Ovary (tissue), 7 donors: ENCODE measurements at regions not wholly inside any gene's neighbourhood (a gene's known extent, or its start where the extent isn't known, plus 50 kb on each side); places are given as distances from the start of the nearest gene placed in this dataset.

Source experiments
- DNase-seq, 5 donors: peaks; one replicate each; pipeline ENCODE4 v3.0.0-alpha.2; 2019 to 2020
- H3K27ac ChIP-seq, 2 donors: fragments of 200-600 bp; one replicate each; pipeline versions ENCODE4 v1.5.1 to v1.8.0; 2019 to 2022
- H3K27me3 ChIP-seq: fragments of 200-600 bp; one replicate; pipeline ENCODE4 v1.8.0; 2022
- H3K36me3 ChIP-seq: fragments of 200-600 bp; sonication (generic); one replicate; pipeline ENCODE4 v1.5.1; 2019
- H3K4me1 ChIP-seq: one replicate; pipeline ENCODE4 v1.8.1; 2013; ENCODE audit warnings: mild to moderate bottlenecking, moderate library complexity; ENCODE audit not compliant: insufficient read depth
- H3K4me3 ChIP-seq: fragments of 200-600 bp; sonication (generic); one replicate; pipeline ENCODE4 v1.5.1; 2017
- H3K9me3 ChIP-seq, 2 donors: fragments of 200-600 bp in 1 of 2; sonication (generic) in 1 of 2; one replicate each; pipeline versions ENCODE4 v1.5.1 to v1.8.1; 2013 to 2019; ENCODE audit warnings: mild to moderate bottlenecking in 1 of 2, moderate library complexity in 1 of 2
- EP300 ChIP-seq: sonication (generic); formaldehyde crosslinking; IDR thresholded peaks from one replicate; pipeline ENCODE4 v1.6.1; 2017; ENCODE audit warnings: antibody characterized with exemption
- POLR2A ChIP-seq: fragments of 450-650 bp; IDR thresholded peaks from one replicate; pipeline ENCODE4 v1.6.1; 2017; ENCODE audit warnings: antibody characterized with exemption, mild to moderate bottlenecking, moderate library complexity
- WGBS, 3 donors: extraction: QIAGEN DNeasy Blood & Tissue Kit in 1 of 3; methylation state at CpG; one replicate each; pipeline versions ENCODE4 v1.1.5 to v1.1.7; 2013 to 2017; 5-methylcytosine and 5-hydroxymethylcytosine counted together
- intact Hi-C, 4 donors: fragments of 100-400 bp; cut with DNase I; formaldehyde crosslinking; loops; one replicate each; pipeline versions ENCODE4 v1.11.0 to v1.15.1; 2022 to 2023
- TF ChIP-seq, protein P1 (sequence below), 3 donors: fragments of 450-650 bp in 2 of 3; fragments of 200-600 bp in 1 of 3; IDR thresholded peaks; one replicate each; pipeline versions ENCODE4 v1.5.1 to v1.8.0; 2016 to 2022; ENCODE audit warnings: antibody characterized with exemption in 3 of 3, mild to moderate bottlenecking in 1 of 3
- donor health status: DM: no; HTN: no; CAD: no; lungs with moderate emphysema.
- donor health status: DM: no; HTN: no; CAD: no.
- donor health status: Bipolar disorder and iron deficiency.
- donor health status: DM: no; HTN: no; CAD: no.
- donor health status: DM: yes; HTN: yes; CAD: no.

GRCh38 chr3:28935146-28935545 is 345.7 kb upstream of the RBMS3 start:
- no peak for DNase-seq
- Histone ChIP-seq H3K27ac (no peak overlapping the region), H3K9me3 (no peaks in the 10 kb centered on the region), H3K36me3 (no peaks in the 10 kb centered on the region), H3K4me1 (peaks cover 1% of the 10 kb centered on the region), H3K4me3 (no peak overlapping the region), H3K27me3 (no peaks in the 10 kb centered on the region)
- TF ChIP-seq POLR2A (no peak), EP300 (no peak)
- TF ChIP-seq, protein P1, sequence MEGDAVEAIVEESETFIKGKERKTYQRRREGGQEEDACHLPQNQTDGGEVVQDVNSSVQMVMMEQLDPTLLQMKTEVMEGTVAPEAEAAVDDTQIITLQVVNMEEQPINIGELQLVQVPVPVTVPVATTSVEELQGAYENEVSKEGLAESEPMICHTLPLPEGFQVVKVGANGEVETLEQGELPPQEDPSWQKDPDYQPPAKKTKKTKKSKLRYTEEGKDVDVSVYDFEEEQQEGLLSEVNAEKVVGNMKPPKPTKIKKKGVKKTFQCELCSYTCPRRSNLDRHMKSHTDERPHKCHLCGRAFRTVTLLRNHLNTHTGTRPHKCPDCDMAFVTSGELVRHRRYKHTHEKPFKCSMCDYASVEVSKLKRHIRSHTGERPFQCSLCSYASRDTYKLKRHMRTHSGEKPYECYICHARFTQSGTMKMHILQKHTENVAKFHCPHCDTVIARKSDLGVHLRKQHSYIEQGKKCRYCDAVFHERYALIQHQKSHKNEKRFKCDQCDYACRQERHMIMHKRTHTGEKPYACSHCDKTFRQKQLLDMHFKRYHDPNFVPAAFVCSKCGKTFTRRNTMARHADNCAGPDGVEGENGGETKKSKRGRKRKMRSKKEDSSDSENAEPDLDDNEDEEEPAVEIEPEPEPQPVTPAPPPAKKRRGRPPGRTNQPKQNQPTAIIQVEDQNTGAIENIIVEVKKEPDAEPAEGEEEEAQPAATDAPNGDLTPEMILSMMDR (IDR thresholded peaks at IDR 0.05): no peak
- intact Hi-C loops: no loop called here
- WGBS, 3 donors: 39 to 50% (median 49%) methylated on average over 2 of the region's 2 CpGs

DNA sequence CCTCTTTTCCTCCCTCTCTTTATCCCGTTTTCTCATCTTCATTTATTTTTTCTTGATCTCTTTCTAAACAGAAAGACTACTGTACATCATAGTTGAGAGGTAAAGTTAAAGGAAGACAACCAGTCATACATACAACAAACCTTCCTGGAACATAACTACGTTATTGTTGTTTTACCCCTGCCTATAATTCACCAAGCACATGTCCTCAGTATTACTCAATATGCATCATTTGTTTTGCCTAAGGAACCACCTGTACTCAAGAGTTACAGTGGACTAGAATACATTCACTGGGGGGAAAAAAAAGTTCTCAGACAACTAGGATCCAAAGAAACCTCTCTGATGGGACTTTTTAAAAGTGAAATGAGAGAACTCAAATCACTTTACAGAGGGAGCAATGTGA is 344.7 kb upstream of the RBMS3 start:
- TF ChIP-seq, protein P1 (IDR thresholded peaks at IDR 0.05): no peak
- TF ChIP-seq EP300 (no peak), POLR2A (no peak)
- no peak for DNase-seq
- Histone ChIP-seq H3K4me1 (peaks cover 6% of the 10 kb centered on the region), H3K27ac (no peak overlapping the region), H3K36me3 (no peaks in the 10 kb centered on the region), H3K4me3 (no peak overlapping the region), H3K27me3 (no peaks in the 10 kb centered on the region), H3K9me3 (no peaks in the 10 kb centered on the region)
- 79 to 85% (median 84%) methylated on average over 2 of the region's 2 CpGs for WGBS, 3 donors
- intact Hi-C loops: no loop called here

- no peaks in the 10 kb centered on the region for H3K36me3 ChIP-seq
- no peaks in the 10 kb centered on the region for H3K27me3 ChIP-seq
- peaks cover 8% of the 10 kb centered on the region for H3K4me1 ChIP-seq
- no peaks in the 10 kb centered on the region for H3K9me3 ChIP-seq
- no peak overlapping the region for H3K4me3 ChIP-seq
- intact Hi-C loops: no loop called here
- H3K27ac ChIP-seq: peak overlapping the region in 1 of 2 donors; percentile 42
- DNase-seq: peak; percentile 18 to 48 (median 36)
- no peak for TF ChIP-seq POLR2A
- TF ChIP-seq, protein P1 (IDR thresholded peaks at IDR 0.05): no peak
Measured at GRCh38 chr3:28940530-28940929, 340.3 kb upstream of the RBMS3 start.

DNA sequence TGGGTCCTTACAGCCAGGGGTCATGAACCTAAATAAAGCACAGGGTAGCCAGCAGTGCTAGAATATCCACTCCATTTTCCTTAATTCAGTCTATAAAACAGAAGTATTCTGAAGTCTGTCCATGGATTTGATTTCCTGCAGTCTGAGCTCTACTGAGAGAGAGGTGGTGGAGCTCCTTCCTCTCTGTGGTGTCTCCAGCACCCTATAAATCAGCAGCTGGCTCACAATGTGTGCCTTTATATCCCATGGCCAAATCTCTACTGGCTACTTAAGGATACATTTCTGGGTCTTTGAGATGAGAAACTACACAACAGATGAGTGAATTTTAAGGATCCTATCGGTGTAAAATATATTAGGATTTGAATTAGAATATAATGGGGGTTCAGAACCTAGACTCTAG is 339.9 kb upstream of the RBMS3 start:
- TF ChIP-seq POLR2A (no peak), EP300 (no peak)
- TF ChIP-seq, protein P1 (IDR thresholded peaks at IDR 0.05): no peak
- DNase-seq: no peak
- Histone ChIP-seq H3K36me3 (no peaks in the 10 kb centered on the region), H3K27ac (peak overlapping the region in 1 of 2 donors; percentile 42), H3K4me3 (no peak overlapping the region), H3K27me3 (no peaks in the 10 kb centered on the region), H3K4me1 (peaks cover 8% of the 10 kb centered on the region), H3K9me3 (no peaks in the 10 kb centered on the region)
- WGBS, 3 donors: 43 to 72% (median 60%) methylated on average over 1 of the region's 1 CpG
- intact Hi-C loops: no loop called here

- intact Hi-C loops: no loop called here
- H3K4me3 ChIP-seq: no peak overlapping the region
- DNase-seq: no peak
- no peak for TF ChIP-seq EP300
- no peak for TF ChIP-seq POLR2A
- TF ChIP-seq, protein P1 (IDR thresholded peaks at IDR 0.05): no peak
- H3K9me3 ChIP-seq: no peaks in the 10 kb centered on the region
- no peaks in the 10 kb centered on the region for H3K36me3 ChIP-seq
- 51 to 64% (median 63%) methylated on average over 2 of the region's 2 CpGs for WGBS, 3 donors
- H3K27ac ChIP-seq: no peak overlapping the region
- H3K27me3 ChIP-seq: no peaks in the 10 kb centered on the region
- no peaks in the 10 kb centered on the region for H3K4me1 ChIP-seq
Measured at GRCh38 chr3:28947061-28947460, 333.8 kb upstream of the RBMS3 start.
